Activated CD8-positive, alpha-beta T cell treated with anti-CD3 and anti-CD28 coated beads for 36 hours (primary cell): ENCODE measurements at regions not wholly inside any gene's neighbourhood (a gene's known extent, or its start where the extent isn't known, plus 50 kb on each side); places are given as distances from the start of the nearest gene placed in this dataset.

Experiments used
- ATAC-seq: fragments of 200-7000 bp; cut with Tn5 transposase; one replicate; pipeline ENCODE4 v1.10.0; 2021; ENCODE audit warnings: mild to moderate bottlenecking, moderate library complexity
- CTCF ChIA-PET: fragments of 350-600 bp; sonication (Branson Sonifier 250); formaldehyde crosslinking; loops from one replicate; lab custom pipeline; 2021; ENCODE audit warnings: antibody characterized with exemption; lab: Charles Lee
- POLR2A ChIA-PET: fragments of 350-600 bp; sonication (Branson Sonifier 250); formaldehyde crosslinking; loops from one replicate; lab custom pipeline; 2021; ENCODE audit warnings: antibody characterized with exemption; lab: Charles Lee
- DNase-seq: peaks from one replicate; pipeline ENCODE4 v3.0.0-alpha.2; 2020
- H3K27ac Mint-ChIP-seq: one replicate; pipeline ENCODE4 v1.8.0; 2021; ENCODE audit warnings: mild to moderate bottlenecking, mixed read lengths
- H3K27me3 Mint-ChIP-seq: one replicate; pipeline ENCODE4 v1.8.0; 2021; ENCODE audit warnings: mixed read lengths
- H3K36me3 Mint-ChIP-seq: one replicate; pipeline ENCODE4 v1.8.0; 2021; ENCODE audit warnings: low read depth, mixed read lengths
- H3K4me1 Mint-ChIP-seq: one replicate; pipeline ENCODE4 v1.8.0; 2021; ENCODE audit warnings: low read depth, mixed read lengths
- H3K4me3 Mint-ChIP-seq: one replicate; pipeline ENCODE4 v1.8.0; 2021; ENCODE audit warnings: mild to moderate bottlenecking, moderate library complexity, mixed read lengths
- H3K9me3 Mint-ChIP-seq: one replicate; pipeline ENCODE4 v1.8.0; 2021; ENCODE audit warnings: mixed read lengths
- intact Hi-C: fragments of 100-400 bp; cut with micrococcal nuclease; formaldehyde crosslinking; loops from one replicate; pipeline ENCODE4 v1.10.0; 2022
- TF ChIP-seq, protein P1 (sequence below): fragments of 200-600 bp; IDR thresholded peaks from one replicate; pipeline ENCODE4 v1.8.0; 2022; ENCODE audit warnings: antibody characterized with exemption, mild to moderate bottlenecking

DNA sequence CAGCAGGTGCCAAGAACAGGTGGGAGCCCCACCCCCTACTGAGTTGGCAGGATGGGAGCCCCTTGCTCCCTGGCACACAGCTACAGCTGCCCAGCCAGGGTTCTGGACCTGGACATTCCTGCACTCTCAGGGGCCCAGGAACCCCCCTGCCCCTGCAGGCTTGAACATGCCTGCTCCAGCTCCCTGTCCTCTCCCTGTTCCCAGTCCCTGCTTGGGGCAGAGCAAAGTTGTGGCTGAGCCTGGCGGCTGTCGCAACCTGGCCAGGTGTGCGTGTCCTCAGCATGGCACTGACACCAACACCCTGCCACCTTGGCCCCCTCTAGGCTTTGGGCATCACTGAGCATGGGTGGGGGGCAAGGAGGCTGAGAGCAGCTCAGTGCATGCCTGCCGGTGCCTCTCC is 491.2 kb upstream of the NOX3 start:
- no peak for DNase-seq
- no peaks in the 10 kb centered on the region for H3K27me3 Mint-ChIP-seq
- TF ChIP-seq, protein P1, sequence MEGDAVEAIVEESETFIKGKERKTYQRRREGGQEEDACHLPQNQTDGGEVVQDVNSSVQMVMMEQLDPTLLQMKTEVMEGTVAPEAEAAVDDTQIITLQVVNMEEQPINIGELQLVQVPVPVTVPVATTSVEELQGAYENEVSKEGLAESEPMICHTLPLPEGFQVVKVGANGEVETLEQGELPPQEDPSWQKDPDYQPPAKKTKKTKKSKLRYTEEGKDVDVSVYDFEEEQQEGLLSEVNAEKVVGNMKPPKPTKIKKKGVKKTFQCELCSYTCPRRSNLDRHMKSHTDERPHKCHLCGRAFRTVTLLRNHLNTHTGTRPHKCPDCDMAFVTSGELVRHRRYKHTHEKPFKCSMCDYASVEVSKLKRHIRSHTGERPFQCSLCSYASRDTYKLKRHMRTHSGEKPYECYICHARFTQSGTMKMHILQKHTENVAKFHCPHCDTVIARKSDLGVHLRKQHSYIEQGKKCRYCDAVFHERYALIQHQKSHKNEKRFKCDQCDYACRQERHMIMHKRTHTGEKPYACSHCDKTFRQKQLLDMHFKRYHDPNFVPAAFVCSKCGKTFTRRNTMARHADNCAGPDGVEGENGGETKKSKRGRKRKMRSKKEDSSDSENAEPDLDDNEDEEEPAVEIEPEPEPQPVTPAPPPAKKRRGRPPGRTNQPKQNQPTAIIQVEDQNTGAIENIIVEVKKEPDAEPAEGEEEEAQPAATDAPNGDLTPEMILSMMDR: no peak
- H3K36me3 Mint-ChIP-seq: no peaks in the 10 kb centered on the region
- H3K27ac Mint-ChIP-seq: no peak overlapping the region
- ATAC-seq: no peak
- peaks cover 7% of the 10 kb centered on the region for H3K9me3 Mint-ChIP-seq
- H3K4me1 Mint-ChIP-seq: no peaks in the 10 kb centered on the region
- POLR2A ChIA-PET: no interaction called here
- intact Hi-C loops: no loop called here
- no peak overlapping the region for H3K4me3 Mint-ChIP-seq
- CTCF ChIA-PET: no interaction called here

DNA sequence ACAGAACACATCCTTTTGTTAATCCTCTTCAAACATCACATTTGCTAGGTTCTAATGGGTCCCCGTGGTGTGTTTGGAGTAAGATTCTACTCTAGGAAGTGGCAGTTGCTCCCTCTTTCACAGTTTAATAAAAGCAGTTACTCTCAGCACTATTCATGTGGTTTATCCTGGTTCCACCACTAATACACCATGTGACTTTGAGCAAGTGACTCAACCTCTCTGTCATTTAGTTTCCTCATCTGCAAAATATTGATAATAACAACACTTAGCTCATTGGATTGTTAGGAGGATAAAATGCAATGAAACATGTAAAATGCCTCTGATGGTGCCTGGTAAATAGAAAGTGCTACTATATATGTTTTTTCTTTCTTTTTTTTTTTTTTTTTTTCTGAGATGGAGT is 488.0 kb upstream of the NOX3 start:
- no peak for ATAC-seq
- CTCF ChIA-PET: no interaction called here

DNA sequence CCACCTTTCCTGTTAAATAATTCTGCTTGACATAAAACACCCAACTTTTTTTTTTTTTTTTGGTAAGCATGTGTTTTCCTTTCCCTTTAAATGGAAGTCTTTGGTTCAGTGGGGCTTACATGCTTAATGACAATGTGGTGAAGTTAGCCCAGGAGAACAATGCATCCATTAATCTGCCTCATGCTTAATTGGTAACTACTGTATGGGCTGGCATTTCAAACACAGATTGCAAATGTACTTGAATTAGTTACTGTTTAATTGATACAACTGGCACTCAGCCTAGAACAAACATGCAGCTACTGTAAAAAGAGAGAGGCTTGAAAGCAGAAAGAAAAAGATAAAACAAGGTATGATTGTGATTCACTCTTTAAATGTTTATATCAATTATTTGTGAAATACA is 483.6 kb upstream of the NOX3 start:
- Mint-ChIP-seq H3K9me3 (no peaks in the 10 kb centered on the region), H3K27ac (no peak overlapping the region), H3K27me3 (no peaks in the 10 kb centered on the region), H3K36me3 (no peaks in the 10 kb centered on the region), H3K4me3 (no peak overlapping the region), H3K4me1 (no peaks in the 10 kb centered on the region)
- intact Hi-C loops: no loop called here
- TF ChIP-seq, protein P1: no peak
- CTCF ChIA-PET: no interaction called here
- ATAC-seq: no peak
- POLR2A ChIA-PET: no interaction called here
- DNase-seq: no peak

More for the DNA sequence above, 488.0 kb upstream of the NOX3 start:
- H3K27ac Mint-ChIP-seq: no peak overlapping the region
- DNase-seq: no peak
- POLR2A ChIA-PET: no interaction called here
- H3K4me3 Mint-ChIP-seq: no peak overlapping the region
- H3K4me1 Mint-ChIP-seq: no peaks in the 10 kb centered on the region
- H3K36me3 Mint-ChIP-seq: no peaks in the 10 kb centered on the region
- intact Hi-C loops: no loop called here
- H3K9me3 Mint-ChIP-seq: peaks cover 7% of the 10 kb centered on the region
- H3K27me3 Mint-ChIP-seq: no peaks in the 10 kb centered on the region
- TF ChIP-seq, protein P1: no peak

DNA sequence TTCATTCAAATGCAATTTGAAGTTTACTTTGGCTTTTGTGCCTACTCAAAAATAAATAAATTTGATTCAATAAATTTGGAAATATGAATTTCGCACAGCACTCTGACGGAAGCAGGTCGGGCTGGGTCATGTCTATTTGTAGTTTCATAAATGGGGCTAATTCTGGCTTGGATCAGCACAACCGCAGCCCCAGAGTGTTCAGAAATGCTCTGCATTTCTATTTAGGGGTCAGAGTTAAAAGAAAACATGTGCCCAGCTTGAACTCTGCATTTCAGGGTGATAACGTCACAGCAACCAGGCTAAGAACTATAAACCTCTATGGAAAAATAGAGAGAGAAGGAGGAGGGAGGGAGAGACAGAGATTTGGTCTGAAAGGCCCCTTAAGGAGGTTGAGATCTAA is 480.9 kb upstream of the NOX3 start:
- Mint-ChIP-seq H3K27me3 (no peaks in the 10 kb centered on the region), H3K27ac (no peak overlapping the region), H3K36me3 (no peaks in the 10 kb centered on the region), H3K9me3 (peaks cover 3% of the 10 kb centered on the region), H3K4me3 (no peak overlapping the region), H3K4me1 (no peaks in the 10 kb centered on the region)
- no peak for DNase-seq
- CTCF ChIA-PET: no interaction called here
- intact Hi-C loops: no loop called here
- TF ChIP-seq, protein P1: no peak
- POLR2A ChIA-PET: no interaction called here
- ATAC-seq: no peak

DNA sequence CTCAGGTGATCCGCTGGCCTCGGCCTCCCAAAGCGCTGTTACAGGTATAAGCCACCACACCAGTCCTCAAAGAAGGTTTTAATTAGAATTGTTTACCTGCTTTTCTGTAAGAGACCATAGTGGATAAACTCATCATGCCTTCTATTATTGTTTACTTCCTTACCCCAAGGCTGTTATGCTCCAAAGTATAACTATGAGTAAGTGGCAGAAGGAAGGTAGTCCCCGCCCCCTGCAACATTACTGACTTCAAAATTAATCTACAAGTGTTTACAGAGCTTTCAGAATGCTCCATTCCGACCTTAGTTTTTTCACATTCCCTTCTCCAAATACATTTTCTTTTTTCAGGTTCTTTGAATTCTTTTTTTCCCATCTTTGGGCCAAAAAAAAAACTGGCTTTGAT is 480.5 kb upstream of the NOX3 start:
- TF ChIP-seq, protein P1: no peak
- ATAC-seq (no peak), DNase-seq (no peak)
- no peaks in the 10 kb centered on the region for H3K4me1 Mint-ChIP-seq
- no peaks in the 10 kb centered on the region for H3K36me3 Mint-ChIP-seq
- intact Hi-C loops: no loop called here
- CTCF ChIA-PET: no interaction called here
- POLR2A ChIA-PET: no interaction called here
- H3K4me3 Mint-ChIP-seq: no peak overlapping the region
- H3K9me3 Mint-ChIP-seq: peaks cover 3% of the 10 kb centered on the region
- H3K27me3 Mint-ChIP-seq: no peaks in the 10 kb centered on the region
- H3K27ac Mint-ChIP-seq: no peak overlapping the region
